ENCODE measurements at regions not wholly inside any gene's neighbourhood (a gene's known extent, or its start where the extent isn't known, plus 50 kb on each side); places are given as distances from the start of the nearest gene placed in this dataset.

- TF ChIP-seq, protein P1, sequence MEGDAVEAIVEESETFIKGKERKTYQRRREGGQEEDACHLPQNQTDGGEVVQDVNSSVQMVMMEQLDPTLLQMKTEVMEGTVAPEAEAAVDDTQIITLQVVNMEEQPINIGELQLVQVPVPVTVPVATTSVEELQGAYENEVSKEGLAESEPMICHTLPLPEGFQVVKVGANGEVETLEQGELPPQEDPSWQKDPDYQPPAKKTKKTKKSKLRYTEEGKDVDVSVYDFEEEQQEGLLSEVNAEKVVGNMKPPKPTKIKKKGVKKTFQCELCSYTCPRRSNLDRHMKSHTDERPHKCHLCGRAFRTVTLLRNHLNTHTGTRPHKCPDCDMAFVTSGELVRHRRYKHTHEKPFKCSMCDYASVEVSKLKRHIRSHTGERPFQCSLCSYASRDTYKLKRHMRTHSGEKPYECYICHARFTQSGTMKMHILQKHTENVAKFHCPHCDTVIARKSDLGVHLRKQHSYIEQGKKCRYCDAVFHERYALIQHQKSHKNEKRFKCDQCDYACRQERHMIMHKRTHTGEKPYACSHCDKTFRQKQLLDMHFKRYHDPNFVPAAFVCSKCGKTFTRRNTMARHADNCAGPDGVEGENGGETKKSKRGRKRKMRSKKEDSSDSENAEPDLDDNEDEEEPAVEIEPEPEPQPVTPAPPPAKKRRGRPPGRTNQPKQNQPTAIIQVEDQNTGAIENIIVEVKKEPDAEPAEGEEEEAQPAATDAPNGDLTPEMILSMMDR (tag by site-specific recombination; IDR thresholded peaks at IDR 0.05), result no peak
- TF ChIP-seq ZNF654 (tag by site-specific recombination; IDR thresholded peaks at IDR 0.05; ENCODE audit: low read depth) (no peak), ZNF223 (tag by site-specific recombination; IDR thresholded peaks at IDR 0.05) (no peak), BCL11A (tag by site-specific recombination; IDR thresholded peaks at IDR 0.05; ENCODE audit: low read depth) (no peak), ZNF138 (tag by site-specific recombination; IDR thresholded peaks at IDR 0.05; ENCODE audit: borderline replicate concordance) (no peak), ZNF514 (tag by site-specific recombination; IDR thresholded peaks at IDR 0.05) (no peak)
- TF ChIP-seq, protein P2, sequence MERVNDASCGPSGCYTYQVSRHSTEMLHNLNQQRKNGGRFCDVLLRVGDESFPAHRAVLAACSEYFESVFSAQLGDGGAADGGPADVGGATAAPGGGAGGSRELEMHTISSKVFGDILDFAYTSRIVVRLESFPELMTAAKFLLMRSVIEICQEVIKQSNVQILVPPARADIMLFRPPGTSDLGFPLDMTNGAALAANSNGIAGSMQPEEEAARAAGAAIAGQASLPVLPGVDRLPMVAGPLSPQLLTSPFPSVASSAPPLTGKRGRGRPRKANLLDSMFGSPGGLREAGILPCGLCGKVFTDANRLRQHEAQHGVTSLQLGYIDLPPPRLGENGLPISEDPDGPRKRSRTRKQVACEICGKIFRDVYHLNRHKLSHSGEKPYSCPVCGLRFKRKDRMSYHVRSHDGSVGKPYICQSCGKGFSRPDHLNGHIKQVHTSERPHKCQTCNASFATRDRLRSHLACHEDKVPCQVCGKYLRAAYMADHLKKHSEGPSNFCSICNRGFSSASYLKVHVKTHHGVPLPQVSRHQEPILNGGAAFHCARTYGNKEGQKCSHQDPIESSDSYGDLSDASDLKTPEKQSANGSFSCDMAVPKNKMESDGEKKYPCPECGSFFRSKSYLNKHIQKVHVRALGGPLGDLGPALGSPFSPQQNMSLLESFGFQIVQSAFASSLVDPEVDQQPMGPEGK (tag by site-specific recombination; IDR thresholded peaks at IDR 0.05), result no peak
Measured at GRCh38 chr9:61671276-61671973, 481.6 kb downstream of the SPATA31A7 start.

All from HEK293 (cell line).